GM18519 (cell line): ENCODE measurements at regions not wholly inside any gene's neighbourhood (a gene's known extent, or its start where the extent isn't known, plus 50 kb on each side); places are given as distances from the start of the nearest gene placed in this dataset.
A peak's percentile ranks its signal among the peaks of the same experiment; 100 is the strongest.
"Not testable (repeated sequence)": the region's sequence is repeated elsewhere in the genome, so short reads cannot be mapped to it uniquely, and the experiment has no call there.

Experiments
- ATAC-seq: cut with Tn5 transposase; IDR thresholded peaks from one replicate; pipeline ENCODE4 v1.9.1; 2021; ENCODE audit warnings: mild to moderate bottlenecking, moderate library complexity; ENCODE audit not compliant: unreplicated experiment, low FRiP score

DNA sequence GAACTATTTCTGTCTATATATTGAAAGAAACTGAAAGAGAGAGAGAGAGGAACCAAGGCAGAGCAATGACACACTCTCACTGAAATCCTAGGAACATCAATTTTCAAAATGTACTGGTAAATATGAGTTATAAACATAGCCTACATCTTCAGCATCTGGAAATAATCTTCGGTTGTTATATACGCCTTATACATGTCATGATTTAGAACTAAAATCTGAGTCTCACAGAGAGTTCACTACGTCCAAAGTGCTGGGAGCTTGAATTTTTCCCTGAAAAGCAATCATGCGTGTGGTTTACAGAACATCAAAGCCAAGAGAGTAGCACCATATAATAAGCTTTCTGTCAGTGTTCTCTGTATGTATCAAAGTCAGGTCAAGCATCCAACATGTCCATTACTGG, 420.0 kb upstream of the CBLB start:
- ATAC-seq, result no peak

DNA sequence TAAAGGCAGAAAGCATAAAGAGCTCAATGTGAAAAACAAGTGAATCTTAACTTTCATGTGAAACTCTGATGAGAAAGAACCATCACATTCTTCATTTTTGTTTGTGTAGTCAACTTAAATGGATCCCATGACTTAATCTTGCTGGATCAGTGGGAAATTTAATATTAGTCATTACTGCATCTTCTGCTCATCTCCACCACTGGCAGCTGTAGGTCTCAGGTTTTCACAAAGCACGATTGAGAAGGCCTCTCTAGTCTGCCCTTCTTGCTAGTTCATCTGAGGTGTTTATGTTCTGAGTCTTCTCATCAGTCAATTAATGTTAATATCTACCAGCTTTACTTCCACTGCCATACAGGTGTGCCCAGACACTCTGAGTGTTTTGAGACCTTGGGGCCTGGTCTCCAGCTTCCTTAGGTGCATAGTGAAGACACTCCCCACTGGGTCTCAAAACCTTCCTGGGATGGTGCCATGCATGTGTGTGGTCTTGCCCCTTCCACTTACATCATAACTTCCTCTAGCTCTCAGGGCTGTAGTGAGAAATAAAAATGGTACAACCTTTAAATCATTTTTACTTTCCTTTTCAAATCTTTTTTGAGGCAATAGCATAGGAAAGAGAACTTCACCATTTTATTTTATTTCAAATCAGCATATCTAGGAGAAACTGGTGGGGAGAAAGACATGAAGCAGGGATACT, 421.6 kb upstream of the CBLB start:
- no peak for ATAC-seq

DNA sequence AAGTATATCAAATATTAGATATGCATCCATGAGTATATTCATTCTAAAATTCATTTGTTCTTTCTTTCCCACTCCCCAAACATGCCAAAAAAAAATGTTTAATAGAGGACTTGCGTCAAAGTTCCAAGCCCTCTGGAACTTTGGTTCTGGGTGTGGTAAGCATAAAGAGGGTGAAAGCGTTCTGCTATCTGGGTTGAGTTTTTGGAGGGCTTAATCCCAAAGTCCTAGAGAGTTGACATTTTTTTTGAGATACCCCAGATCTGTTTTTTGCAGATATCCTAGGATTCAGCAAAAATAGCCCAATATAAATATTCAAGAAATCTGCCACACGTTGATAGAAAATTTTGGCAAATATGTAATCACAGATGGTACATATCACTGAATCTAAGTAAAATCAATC, 424.3 kb upstream of the CBLB start:
- ATAC-seq, result no peak

DNA sequence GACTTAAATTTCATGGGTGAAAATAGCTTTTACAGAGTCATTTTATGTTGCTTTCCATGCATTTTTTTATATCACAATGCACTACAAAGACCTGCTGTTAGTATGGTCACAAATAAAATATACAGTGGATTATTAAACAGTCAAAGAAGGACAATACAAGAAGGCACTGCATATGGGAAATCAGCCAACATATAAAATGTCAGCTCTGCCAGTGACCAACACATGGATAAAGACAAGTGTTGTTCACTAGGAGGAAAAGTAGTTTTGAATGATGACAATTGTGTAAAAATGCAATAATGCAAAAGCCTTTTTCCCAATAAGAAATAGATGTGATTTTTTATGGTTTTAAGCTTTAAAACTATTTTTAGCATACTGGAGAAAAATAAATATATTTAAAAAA, 425.3 kb upstream of the CBLB start:
- no peak for ATAC-seq

DNA sequence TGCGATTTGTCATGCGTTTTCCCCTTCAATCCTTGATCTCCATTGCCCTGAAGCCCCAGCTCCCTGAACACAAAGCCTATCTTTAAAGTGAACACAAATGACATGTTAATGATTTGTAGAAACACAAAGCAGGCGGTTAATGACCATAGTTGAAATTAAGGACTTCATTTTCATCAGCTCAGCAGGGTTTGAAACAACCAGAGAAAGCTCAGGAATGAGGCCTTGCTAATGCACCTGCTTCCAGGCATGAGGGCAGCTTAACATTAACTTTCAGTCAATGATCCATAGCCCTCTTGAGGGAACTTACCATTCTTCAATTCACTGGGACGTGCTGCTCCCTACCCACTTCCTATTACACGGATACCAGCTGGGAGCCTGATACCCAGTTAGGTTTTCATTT, 427.2 kb upstream of the CBLB start:
- ATAC-seq, result no peak

DNA sequence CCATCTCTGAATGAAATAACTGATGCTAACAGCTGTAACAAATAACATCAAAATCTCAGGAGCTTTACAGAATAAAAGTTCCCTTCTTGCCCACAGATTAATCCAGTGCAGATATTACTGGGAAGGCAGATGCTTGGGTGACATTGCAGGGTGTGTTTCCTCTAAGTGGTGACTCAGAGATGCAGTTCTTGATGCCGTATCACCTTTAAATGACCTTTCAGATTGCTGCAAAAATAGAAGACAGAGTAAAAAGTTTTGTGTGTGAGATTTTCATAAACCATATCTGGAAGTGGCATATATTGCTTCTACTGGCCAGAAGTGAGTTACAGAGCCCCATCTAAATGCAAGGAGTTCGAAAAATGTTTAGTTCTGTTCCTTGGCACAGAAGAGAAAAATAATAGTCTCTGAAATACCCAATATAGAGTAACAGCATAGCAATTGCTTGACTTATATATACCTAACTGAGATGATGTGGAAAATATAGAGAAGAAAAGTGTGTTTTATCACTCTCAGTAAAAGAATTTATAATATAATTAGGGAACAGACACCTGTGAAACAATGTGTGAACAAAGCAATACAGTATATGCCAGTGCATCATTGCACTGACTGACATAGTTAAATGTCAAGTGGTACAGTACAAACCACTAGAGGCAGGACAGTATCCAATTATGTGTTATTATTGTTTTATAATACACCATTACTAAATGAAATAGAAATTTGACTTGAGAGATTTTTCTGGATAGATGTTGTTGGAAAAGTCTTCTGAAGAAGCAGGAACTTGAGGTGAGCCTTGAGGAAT, 430.7 kb upstream of the CBLB start:
- peak; percentile 56 for ATAC-seq

DNA sequence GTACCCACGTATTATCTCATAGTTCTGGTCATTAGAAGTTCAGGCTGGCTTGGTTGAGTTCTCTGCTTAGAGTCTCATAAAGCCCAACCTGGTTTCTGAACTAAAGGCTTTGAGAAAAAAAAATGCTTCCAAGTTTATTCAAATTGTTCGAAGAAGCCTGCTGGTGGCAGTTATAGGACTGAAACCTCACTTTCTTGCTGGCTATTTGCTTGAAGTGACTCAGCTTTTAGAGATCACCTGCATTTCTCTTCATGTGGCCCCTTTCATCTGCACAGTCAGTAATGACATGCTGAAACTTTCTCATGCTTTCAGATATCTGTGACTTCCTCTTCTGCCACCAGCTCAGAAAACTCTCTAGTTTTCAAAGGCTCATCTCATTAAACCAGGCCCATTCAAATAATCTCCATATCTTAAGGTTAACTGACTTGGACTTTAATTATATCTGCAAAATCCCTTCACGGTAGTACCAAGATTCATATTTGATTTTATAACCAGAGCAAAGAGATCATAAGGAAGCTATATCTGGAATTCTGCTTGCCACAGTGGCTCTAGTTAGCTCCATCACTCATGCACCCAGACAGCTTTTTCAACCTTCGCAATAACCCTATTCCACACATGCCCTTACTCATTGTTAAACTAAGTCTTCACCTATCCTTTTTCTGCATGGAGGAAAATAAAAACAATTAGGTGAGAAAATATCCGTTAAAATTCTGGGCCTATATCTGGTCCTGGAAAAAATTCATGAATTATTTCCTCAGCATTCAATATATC, 433.8 kb upstream of the CBLB start:
- peak; percentile 85 for ATAC-seq

DNA sequence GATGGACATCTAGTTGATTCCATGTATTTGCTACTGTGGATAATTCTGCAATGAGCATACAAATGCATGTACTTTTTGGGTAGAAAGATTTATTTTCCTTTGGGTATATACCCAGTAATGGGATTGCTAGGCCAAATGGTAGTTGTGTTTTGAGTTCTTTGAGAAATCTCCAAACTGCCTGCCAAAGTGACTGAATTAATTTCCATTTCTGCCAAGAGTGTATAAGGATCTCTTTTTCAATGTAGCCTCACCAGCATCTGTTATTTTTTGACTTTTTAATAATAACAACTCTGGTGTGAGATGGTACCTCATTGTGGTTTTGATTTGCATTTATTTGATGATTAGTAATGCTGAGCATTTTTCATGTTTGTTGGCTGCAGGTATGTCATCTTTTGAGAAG, 435.0 kb upstream of the CBLB start:
- ATAC-seq, result no peak

DNA sequence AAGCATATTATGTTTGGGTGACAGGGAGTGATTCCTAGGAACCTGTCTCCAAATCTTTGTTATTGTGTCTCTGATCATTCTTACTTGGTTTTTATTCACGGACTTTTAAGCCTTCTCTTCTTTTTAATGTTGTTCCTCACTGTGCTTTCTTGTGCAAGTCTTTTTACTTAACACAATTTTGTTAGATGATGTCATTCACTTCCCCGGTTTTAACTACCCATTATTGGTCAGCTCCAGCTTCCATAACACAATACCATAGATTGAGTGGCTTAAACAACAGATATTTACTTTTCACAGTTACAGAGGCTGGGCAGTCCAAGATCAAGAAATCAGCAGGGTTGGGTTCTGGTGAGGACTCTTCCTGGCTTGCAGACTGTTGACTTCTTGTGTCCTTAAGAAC, 436.3 kb upstream of the CBLB start:
- ATAC-seq, result no peak

DNA sequence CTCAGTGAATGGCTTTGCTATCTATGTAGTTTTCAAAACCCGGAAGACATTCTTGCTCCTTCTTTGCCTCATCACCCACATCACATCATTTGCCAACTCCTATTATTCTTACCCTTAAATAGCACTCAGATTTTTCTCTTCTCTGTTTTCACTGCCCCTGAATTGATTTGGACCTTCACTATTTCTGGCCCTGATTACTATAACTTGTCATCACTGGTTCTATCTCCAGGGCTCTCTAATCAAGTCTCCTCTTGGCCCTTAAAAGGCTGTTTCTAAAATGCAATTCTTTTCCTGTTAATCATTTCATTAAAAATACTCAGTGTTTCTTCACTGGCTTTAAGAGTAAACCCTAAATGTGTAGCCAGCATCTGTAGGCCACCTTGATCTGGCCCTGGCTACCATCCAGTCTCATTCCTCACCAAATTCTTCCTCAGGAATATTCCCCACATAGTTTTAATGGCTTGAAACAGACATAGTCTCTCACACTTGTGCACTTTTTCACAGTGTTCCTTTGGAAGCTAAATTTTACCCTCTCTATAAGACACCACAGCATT, 437.1 kb upstream of the CBLB start:
- no peak for ATAC-seq

DNA sequence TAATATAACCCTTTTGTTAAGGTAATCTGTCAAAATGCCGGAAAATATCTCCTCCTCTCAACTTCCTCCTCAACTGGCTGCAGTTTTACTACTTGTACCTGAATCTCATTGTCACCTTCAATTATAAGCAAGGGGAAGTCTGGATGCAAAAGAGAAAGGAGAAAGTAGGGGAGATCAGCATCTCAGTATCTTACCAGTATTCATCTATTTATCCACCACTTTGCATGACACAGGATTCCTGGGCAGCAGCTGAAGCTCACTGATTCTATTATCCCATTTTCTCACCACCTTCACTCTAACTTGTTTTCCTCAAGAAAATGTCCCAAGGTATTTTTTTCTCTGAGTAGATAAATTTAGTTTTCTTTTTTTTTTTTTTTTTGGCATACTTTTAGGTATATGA, 440.5 kb upstream of the CBLB start:
- ATAC-seq, result no peak

DNA sequence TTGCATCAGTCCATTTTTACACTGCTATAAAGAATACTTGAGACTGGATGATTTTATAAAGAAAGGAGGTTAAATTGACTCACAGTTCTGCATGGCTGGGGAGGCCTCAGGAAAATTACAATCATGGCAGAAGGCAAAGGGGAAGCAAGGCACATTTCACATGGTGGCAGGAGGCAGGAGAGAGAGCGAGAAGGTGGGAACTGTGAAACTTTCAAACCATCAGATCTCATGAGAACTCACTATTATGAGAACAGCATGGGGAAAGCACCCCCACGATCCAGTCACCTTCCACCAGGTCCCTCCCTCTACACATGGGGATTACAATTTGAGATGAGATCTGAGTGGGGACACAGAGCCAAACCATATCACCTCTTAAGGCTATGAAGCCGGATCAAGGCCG, 441.0 kb upstream of the CBLB start:
- not testable (repeated sequence) for ATAC-seq

DNA sequence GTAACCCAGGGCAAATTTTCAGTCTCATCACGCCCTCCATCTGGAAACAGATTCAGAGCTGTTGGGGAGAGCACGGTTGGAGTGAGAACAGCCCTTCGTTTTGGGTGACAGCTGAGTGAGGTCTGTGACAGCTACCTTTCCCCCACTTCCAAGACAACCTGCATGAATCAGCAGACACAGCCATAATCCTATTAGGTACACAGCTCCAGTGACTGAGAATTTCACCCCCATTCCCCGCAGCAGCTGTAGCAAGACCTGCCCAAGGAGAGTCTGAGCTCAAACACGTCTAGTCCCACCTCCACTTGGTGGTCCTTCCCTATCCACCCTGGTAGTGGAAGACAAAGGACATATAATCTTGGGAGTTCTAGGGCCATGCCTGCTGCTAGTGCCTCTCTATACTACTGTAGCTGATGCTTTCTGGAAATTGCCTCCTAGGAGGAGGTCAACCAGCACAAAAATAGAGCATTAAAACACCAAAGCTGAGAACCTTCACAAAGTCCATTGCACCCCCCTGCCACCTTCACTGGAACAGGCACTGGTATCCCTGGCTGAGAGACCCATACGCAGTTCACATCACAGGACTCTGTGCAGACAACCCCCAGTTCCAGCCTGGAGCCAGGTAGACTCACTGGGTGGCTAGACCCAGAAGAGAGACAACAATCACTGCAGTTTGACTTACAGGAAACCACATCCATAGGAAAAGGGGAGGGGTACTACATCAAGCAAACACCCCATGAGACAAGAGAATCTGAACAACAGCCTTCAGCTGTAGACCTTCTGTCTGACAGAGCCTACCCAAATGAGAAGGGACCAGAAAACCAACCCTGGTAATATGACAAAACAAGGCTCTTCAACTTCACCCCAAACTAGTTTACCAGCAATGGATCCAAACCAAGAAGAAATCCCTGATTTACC, 448.6 kb upstream of the CBLB start:
- no peak for ATAC-seq

DNA sequence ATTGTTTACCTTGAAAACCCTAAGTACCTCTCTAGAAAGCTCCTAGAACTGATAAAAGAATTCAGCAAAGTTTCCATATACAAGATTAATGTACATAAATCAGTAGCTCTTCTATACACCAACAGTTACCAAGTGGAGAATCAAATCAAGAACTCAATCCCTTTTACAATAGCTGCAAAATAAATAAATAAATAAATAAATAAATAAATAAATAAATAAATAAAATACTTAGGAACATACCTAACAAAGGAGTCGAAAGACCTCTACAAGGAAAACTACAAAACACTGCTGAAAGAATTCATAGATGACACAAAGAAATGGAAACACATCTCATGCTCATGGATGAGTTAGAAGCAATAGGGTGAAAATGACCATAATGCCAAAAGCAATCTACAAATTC, 452.6 kb upstream of the CBLB start:
- ATAC-seq, result not testable (repeated sequence)

DNA sequence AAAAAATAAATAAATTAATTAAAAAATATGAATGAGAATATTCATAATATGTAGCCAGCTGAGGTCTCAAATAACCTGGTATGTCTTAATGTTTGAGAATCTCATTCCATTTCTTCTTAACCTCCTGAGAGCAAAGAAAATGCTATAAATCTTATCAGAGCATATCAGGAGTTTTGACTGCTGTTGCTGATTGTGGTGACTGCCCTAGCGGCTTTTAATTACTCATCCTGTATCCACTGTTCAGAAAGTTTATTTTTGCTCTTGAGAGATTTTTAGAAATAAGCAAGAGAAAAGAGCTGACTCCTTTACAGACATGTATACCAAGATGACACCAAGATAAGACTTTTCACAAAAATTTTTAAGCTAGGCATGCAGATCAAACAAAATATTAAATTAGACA, 454.8 kb upstream of the CBLB start:
- ATAC-seq, result no peak

DNA sequence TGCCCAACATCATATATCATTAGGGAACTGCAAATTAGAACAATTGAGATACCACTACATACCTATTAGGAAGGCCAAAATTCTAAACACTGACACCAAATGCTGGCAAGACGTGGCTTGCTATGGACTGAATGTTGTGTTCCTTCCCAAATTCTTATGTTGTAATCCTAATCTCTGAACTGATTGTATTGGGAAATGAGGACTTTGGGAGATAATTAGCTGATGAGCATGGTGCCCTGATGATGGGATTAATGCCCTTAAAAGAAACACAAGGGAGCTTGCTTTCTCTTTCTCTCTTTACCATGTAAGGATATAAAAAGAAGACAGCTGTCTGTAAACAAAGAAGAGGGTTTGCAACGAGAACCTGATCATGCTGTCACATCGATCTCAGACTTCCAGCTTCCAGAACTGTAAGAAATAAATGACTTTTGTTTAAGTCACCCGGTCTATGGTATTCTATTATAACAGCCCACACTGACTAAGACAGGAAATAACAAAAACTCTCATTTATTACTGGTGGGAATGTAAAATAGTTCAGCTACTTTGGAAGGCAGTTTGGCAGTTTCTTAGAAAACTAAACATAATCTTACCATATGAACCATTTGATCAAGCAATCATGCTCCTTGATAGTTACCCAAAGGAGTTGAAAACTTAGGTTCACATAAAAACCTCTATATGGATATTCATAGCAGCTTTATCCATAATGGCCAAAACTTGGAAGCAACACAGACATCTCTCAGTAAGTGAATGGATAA, 458.3 kb upstream of the CBLB start:
- no peak for ATAC-seq

DNA sequence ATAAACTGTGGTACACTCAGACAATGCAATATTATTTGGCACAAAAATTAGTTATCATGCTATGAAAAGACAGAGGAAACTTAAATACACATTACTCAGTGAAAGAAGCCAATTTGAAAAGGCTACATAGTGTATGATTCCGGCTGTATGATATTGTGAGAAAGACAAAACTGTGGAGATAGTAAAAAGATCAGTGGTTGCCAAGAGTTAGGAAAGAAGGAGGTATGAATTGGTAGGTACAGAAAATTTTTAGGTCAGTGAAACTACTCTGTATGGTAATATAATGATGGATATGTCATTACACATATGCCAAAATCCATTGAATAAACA, 458.8 kb upstream of the CBLB start:
- no peak for ATAC-seq

DNA sequence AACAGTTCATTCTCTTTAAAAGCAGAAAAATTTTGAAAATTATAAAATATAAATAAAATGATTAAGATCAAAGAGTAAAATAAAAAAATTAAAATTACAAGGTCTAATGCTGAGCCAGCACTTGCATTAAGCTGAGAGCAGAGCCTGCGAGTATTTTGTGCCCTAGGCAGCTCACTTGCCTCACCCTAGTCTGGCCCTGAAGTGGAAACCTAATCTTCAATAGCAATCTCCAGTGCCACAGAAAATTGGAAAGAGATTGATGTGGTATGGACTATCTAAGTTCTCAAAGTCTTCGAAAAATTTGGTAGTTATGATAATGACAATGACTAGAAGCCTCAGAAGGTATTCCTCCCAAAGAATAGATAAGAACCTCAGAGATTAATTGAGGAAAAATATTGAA, 459.4 kb upstream of the CBLB start:
- ATAC-seq, result no peak

DNA sequence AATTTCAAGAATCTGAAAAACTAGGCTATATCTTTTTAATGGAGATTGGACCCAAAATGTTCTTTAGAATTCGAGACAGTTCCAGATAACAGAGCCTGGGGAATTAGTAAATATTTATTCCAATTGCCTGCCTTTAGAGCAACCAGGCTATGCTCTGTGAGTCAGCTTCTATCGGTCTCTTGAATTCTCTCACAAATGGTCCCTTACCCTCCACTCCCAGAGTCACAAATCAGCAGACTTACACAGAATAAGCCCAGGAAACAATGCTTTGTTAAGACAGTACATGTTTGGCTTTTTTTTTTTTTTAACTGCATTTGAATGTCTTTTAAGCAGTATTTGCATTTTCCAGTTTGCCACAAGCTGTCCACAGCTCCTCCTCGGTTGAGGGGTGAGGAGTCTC, 460.7 kb upstream of the CBLB start:
- no peak for ATAC-seq

DNA sequence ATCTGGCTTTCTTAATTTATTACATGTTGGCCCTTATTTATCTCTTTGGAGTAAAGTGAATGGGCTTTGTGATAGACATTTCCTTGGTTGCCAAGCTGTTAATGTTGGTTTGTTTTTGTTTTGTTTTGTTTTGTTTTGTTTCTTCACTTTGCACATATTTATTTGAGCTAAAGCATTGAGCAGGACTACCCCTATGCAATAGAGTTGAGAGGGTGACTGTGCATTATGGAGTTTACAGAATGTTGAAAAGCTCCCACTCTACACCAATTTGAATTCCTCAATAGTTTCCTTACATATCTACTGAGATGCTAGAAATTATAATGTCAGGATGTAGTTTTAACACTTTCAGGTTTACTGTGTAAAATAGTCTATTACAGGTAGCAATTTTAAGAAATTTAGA, 462.8 kb upstream of the CBLB start:
- ATAC-seq, result no peak
